ENCODE measurements at regions not wholly inside any gene's neighbourhood (a gene's known extent, or its start where the extent isn't known, plus 50 kb on each side); places are given as distances from the start of the nearest gene placed in this dataset.
"Not testable (repeated sequence)": the region's sequence is repeated elsewhere in the genome, so short reads cannot be mapped to it uniquely, and the experiment has no call there.

DNA sequence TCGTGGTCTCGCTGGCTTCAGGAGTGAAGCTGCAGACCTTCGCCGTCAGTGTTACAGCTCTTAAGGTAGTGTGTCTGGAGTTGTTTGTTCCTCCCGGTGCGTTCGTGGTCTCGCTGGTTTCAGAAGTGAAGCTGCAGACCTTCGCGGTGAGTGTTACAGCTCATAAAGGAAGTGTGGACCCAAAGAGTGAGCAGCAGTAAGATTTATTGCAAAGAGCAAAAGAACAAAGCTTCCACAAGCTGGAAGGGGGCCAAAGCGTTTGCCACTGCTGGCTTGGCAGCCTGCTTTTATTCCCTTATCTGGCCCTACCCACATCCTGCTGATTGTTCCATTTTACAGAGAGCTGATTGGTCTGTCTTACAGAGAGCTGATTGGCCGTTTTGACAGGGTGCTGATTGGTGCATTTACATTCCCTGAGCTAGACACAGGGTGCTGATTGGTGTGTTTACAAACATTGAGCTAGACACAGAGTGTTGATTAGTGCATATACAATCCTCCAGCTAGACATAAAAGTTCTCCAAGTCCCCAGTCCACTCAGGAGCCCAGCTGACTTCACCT is 1256.0 kb downstream of the STIM2 start:
- DNase-seq: not testable (repeated sequence)

DNA sequence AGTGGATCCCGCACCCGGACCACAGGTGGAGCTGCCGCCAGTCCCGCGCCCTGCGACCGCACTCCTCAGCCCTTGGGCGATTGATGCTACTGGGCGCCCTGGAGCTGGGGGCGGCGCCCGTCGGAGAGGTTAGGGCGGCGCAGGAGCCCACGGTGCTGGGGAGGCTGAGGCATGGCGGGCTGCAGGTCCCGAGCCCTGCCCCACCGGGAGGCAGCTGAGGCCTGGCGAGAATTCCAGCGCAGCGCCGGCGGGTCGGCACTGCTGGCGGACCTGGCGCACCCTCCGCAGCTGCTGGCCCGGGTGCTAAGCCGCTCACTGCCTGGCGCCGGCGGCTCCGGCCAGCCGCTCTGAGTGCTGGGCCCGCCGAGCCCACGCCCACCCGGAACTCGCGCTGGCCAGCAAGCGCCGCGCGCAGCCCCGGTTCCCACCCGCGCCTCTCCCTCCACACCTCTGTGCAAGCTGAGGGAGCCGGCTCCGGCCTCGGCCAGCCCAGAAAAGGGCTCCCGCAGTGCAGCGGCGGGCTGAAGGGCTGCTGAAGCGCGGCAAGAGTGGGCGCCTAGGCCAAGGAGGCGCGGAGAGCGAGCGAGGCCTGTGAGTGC is 1256.5 kb downstream of the STIM2 start:
- DNase-seq: no peak

DNA sequence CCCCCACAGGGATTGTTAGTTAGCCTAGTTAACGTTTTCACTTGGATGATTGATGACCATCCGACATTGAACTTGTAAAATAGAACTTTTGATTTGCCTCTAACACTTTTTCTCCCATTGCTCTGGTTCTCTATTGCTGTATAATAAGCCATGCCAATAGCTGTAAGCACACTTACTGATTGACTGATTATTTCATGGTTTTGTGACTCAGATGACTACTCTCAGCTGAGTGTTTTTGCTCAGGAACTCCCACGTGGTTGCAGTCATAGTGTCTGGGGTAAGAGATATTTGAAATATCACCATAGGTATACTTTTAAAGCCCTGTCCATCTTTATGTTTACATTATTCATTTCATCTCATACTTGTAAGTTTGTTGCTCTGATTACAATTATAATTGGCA is 1285.5 kb downstream of the STIM2 start:
- no peak for DNase-seq

DNA sequence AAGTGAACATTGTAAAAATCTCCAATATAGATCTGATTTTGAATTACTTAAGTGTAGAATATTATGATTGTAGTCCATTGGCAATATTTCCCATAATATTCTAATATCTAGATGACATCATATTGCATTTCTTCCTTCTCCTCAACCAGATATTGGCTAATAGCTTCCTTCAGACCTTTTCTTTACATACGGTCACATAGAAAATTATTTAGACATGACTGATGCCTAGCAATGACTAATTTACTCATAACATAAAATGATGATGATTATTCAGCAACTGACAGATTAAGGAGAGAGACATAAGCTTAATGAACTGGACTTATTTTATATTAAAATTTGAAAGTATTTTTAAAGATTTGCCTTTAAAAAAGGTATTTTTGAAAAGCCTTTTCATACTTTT is 1287.6 kb downstream of the STIM2 start:
- no peak for DNase-seq

DNA sequence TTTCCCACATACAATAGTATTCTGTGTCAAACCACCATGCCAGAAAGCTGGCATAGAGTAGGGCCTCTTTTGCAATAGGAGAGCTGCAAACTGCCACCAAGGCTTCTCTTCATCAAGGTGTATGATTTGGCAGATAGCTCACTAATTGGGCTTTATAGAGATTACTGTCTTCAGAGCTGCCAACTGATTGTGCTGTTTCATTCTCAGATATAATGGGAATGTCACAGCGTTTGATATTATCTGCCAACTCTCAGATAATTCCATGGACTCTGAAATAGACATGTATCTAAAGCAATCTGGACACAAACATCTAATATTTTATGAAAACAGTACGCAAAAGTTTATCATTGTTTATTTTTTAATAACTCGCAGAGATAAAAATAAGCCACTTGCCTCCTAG is 1289.1 kb downstream of the STIM2 start:
- no peak for DNase-seq

DNA sequence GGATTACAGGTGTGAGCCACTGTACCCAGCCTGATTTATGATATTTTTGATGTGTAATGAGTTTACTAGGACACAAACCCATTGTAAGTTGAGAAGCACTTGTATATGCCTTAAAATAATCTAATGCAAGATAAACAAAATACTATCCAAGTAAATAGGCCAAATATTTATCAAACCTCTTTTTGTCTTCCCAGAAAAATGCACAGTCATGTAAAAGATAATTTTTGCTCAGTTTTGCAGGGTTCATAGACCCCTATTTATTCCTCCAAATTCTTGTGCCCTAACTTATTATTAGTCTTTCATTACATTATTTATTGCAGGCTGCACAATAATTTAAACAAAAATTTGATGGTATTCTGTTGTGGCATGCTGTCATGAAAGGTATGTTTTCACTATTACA is 1290.7 kb downstream of the STIM2 start:
- no peak for DNase-seq

DNA sequence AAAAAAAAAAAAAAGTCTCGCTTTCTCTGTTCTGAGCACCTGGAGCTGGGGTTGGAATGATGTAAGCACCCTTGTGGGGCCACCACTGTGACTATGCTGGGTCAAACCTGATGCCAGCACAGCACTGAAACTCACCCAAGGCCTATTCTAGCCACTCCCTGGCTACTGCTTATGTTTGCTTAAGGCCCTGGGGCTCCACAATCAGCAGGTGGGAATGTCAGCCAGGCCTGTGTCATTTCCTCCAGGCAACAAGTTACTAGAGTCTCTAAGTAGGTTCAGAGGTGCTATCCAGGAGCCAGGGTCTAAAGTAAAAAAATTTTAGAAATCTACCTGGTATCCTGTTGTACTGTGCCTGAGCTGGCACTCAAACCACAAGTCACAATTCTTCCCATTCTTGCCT is 1306.8 kb downstream of the STIM2 start:
- DNase-seq: no peak

DNA sequence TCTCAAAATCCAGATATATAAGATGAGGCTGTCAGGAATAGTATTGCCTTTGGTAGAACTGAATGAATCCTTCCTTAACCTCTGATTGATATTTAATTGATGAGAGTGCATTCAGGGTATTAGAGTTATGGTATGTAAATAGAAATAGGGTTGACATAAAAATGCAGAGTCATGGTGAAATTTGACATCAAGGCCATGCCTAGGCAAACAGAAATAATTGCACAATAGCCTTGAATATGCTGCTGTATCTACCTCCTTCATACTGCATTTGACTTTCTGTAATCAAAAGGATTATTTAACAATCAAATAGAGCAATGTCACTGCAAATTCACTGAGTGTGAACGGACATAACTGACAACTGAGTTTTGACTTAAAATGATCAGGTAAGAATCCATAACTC is 1316.3 kb downstream of the STIM2 start:
- no peak for DNase-seq

DNA sequence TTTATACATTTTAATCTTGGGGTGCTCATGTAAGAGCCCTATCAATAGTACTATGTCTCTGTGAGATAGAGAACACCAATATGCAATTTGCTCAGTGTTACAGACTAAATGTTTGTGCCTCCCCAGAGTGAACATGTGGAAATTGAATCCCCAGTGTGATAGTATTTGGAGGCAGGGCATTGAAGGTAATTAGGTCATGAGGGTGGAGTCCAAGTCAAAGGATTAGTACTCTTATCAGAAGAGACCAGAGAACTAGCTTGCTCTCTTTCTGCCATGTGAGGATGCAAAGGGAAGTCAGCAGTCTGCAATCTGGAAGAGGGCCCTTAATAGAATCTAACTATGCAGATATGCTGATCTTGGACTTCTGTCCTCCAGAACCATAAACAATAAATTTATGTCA is 1317.0 kb downstream of the STIM2 start:
- DNase-seq: no peak

DNA sequence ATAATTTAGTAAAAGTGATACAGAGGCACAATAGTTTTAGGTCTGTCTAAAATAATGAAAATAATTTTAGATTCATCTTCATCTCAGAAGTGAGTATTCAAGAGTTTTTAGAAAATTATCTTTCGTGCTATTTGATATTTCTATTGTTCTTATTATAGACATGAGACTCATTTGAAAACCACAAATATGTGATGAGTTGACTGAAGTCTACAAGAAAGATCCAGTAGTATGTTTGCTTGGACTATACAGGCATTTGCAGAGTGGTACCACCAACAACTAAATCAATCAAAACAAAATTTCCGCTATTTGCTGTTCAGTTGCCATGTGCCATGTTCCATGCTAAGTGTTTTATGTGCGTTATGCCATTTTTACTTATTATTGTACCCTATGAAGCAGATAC is 1318.5 kb downstream of the STIM2 start:
- no peak for DNase-seq

DNA sequence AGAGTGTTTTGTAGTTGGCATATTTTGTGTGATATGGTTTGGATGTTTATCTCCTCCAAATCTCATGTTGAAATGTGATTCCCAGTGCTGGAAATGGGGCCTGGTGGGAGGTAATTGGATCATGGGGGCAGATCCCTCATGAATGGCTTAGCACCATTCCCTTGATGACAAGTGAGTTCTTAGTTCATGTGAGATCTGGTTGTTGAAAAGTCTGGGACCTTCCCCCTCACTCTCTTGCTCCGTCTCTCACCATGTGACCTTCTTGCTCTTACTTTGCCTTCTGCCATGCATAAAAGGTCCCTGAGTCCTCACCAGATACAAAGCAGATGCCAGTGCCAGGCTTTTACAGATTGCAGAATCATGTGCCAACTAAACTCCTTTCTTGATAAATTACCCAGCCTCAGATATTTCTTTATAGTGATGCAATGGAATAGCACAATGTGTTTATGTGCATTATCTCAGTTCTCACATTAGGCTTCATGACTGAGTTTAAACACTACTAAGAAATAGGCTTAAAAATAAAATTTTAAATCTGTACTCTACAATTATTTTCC is 1348.8 kb downstream of the STIM2 start:
- no peak for DNase-seq

DNA sequence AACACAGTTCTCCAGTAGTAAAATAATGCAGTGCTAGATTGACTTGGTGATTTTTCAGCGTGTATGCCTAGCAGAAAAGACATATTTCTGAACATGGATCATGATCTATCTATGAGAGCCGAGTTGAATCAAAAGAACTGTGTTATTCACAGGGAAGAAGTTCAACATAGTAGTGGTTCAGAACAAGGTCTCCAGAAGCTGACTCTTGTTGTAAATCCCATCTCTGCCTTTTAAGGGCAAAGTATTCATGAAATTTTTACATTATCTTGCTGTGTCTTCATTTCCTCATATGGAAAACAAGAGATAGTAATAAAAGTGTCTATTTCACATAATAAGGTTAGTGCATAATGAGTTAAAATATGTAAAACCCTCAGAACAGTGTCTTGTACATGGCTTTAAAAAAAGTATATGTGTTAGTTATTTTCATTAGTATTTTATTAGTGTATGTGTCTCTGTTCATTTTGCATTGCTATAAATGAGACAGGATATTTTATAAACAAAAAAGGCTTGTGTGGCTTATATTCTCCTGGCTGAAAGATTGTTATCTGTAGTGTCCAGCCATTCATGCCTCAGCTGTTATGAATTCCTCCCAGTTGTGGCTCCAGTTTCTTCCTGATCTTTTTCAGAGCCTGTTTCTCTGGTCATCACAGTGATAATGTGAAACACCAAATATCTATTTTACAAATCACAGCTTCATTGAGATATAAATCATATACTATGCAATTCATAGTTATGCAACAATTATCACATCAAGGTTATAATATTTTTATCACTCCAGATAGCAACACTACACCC is 1351.2 kb downstream of the STIM2 start:
- no peak for DNase-seq

DNA sequence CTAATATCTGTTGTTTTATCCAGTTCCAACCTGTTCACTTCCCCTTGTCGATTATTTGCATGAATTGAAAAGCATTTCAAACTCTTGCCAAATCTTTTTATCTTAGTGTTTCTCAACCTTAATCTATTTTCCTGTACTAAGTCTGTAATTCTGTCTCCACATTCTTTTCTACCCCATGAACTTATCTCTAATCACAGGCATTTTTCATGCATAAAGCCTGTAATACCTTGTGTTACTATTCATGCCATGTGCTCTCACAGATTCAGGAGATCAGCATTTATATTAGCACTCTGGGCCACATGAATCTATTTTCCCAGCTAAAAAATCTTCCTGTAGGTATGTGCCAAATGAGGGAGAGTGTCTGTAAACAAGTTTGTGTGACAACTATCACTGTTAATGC is 1360.9 kb downstream of the STIM2 start:
- no peak for DNase-seq

DNA sequence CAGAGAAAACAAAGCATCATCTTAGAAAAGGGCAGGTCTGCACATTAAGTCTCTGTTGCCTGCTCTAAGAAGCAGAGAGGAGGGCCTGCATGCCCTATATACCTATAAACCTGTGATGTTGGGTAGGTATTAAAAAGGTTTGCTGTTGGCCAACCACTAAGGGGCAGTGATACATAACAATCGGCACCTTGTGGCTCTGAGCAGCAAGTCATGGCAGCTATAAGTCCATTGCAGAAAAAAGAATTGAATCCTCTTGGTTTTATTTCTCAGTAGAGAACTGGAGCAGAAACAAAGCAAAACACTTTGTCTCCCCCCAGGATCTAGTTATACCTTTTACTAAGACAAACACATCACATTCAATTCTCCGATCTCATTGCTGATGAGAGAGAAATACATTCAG is 1364.4 kb downstream of the STIM2 start:
- DNase-seq: no peak

DNA sequence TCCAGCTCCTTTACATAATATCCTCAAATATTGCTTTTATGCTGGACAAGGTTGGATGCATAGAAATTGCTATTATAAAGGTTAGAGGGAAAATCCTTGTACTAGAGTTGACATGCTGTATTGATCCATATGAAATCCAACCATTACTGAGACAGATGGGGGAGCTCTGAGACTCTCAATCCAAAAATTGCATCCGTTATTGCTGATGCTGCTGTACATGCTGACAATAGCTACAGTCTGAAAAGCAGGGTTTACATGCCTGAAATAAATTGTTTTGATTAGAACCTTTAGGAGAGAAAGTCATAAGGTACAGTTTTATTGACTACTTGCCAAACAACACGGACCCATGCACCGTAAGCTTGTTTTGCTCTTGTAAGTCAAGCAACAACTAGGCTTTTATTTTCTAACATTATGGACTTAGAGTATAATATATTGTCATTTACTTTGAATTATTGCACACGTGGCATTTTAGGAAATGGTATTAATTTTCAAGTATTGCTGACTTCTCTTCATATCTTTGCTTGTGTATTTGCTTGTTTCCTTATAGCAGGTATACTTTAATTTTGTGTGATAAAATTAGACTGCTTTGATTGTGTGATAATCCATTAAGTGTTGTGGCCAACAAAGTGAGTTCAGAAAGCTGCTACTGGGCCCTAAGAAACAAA is 1365.2 kb downstream of the STIM2 start:
- no peak for DNase-seq

DNA sequence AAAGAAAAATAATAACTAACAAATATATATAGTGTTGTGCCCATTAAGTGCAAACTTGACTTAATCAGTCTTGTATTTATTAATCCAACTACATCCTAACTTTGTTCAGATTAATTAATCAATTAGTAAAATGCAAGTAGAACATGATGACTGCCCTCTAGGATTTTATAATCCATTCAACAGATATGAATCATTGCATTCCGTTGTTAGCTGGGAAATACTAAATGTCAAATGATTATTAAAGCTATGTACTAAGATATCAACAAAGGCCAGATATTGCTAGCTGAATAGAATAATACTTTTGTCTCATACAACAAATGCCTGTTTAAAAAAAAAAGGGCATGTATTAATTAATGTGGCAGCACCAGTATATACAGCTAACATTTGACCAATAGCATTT is 1366.3 kb downstream of the STIM2 start:
- DNase-seq: no peak

DNA sequence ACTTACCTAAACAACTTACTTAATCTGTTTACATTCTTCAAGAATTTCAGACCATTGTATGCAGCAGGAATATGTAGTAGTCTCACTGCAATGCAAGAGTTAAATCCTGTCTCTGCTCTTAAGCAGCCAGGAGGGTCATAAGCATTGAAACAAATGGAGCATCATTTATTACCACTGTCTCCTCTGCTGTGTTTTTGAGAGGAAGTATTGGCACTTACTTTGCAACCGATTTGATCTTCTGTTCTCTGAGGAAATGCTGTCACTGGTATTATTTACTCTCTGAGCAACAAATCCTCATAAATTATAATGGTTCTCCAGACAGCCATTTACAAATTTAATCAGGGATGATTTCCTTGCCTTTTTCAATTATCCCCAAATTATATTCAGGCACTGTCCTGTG is 1367.1 kb downstream of the STIM2 start:
- DNase-seq: no peak

DNA sequence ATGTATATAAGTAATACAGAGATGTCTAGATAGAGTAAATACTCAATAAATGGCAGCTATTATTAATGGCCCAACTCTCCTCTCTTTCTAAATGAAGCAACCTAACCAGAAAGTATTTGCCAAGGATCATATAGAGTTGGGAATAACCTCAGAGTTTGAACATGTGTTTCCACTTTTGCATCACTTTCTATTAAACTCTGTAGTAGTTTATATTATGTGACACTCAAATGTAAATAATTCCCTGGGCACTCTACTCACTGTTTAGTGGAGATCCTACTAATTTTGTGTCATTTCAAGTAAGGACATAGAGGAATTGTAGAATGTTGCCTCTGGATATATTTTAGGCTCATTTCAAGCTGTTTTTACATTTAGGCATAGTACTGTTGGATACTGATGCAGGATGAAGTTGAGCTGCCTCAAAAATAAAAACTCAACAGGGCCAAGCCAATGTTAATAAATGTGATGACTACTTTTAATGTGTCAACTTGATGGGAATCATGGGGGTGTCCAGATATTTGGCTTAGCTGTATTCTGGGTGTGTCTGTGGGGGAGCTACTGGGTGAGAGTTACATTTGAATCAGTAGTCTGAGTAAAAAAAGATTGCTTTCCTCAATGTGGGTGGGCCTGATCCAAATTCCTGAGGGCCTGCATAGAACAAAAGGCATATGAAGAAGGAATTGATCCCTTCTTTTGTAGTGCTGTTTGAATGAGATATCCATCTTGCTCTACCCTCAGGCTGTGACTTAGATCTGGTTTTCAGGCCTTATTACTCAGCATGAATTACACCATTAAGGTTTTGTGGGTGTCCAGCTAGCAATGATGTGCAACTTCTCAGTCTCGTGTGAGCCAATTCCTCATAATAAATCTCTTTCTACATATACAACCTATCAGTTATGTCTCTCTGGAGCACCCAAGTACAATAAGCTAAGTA is 1368.2 kb downstream of the STIM2 start:
- no peak for DNase-seq

DNA sequence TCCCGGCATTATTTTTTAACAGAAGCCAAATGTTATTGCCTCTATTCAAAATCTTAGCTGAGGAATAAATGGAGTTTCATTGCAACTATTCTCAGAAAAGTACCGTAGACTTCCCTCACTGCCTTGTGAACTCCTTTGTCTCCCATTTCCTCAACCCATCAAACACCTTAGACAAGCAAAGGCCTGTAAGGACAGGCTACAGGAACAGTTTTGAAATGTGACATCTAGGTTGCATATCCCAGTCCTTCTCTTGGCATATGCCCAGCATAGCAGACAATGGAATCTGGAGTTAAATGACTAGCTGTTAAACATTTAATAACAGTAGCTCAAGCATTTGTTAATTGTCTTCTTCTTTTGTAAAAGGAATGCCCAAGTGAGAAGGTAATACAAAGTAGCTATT is 1371.7 kb downstream of the STIM2 start:
- DNase-seq: no peak

DNA sequence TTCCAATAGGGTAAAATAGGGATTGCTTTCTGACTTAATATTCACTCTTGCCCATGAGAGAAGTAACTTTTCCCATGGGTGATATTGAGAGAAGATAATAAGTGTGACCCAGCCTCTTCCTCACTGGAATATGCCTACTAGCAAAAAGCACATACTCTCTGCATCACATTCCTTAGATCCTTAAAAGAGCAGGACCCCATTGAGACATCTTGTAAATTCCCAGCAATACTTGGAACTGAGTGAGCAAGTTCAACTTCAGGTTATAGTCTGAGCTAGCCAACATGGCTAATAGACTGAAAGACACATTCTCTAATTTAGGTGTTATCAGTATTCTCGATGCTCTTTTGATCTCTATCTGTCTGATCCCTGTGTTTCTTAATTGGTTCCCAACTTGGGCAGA is 1372.3 kb downstream of the STIM2 start:
- DNase-seq: no peak

DNA sequence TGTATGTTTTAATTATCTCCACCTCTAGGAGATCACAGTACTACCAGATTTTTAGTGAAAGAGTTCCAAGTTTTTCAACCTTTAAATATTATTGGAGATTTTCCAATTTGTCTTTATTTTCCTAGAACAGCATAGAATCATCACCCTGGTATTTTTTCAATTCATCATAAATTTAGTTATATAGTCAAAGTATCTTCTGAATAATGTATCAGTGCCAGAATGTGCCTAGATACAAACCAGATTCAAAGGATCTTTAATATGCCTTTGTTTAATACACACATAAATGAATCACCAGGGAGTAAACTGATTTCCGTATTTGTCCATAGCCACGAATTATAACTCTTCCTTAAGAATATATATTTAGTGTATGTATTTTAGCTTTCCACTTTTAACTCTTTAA is 1373.1 kb downstream of the STIM2 start:
- DNase-seq: no peak

DNA sequence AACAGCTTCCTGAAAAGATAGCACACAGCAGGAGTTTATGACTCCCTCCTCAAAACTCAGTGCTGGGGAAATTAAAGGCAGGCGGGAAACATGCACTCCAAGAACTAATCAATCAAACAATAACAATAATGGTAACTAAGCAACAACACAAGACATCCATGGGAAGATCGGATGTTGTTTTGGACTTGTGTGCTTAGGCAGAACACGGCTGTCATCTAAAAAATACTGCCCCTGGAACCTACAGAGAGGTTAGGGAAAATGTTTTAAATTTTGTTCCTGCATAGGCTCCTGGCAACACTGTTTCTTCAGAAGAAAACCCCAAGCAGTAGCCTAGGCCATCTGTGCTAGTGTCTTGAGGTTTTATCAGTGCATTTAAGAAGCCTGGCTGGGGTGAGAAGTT is 1378.2 kb downstream of the STIM2 start:
- no peak for DNase-seq

DNA sequence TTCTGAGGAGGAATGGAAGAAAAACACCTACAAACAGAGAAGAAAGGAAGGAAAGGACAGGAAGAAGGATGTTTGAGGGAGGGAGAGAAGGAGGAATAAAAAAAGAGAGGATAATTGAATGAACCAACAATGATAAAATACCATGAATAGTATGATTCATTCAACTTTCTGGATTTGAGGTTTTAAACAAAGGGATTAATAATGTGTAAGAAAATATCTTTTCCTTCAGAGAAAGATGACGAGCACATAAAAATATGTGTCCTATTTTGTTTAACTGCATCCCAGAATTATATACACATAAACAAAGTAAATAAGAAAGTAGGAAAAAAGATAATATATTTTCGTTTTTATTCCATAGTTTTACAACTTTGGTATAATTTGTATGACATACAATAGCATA is 1380.4 kb downstream of the STIM2 start:
- no peak for DNase-seq
